CD4-positive, alpha-beta T cell treated with Interleukin-15 for 4 hours (primary cell): ENCODE measurements at regions not wholly inside any gene's neighbourhood (a gene's known extent, or its start where the extent isn't known, plus 50 kb on each side); places are given as distances from the start of the nearest gene placed in this dataset.

Experiments used
- DNase-seq: peaks from one replicate; pipeline ENCODE4 v3.0.0-alpha.2; 2020; ENCODE audit warnings: low spot score

- DNase-seq, result no peak
These were observed 56.9 kb downstream of the RDH14 start for GRCh38 chr2:18503376-18504228.

GRCh38 chr2:18502142-18502541 is 58.3 kb downstream of the RDH14 start:
- no peak for DNase-seq

- no peak for DNase-seq
These were observed 58.7 kb downstream of the RDH14 start for GRCh38 chr2:18501729-18502128.

- DNase-seq, result no peak
These were observed 59.3 kb downstream of the RDH14 start for GRCh38 chr2:18501156-18501555.

- no peak for DNase-seq
These were observed 60.1 kb downstream of the RDH14 start for GRCh38 chr2:18500333-18500732.

- DNase-seq, result no peak
These were observed 61.9 kb downstream of the RDH14 start for GRCh38 chr2:18498531-18498930.

- no peak for DNase-seq
These were observed 63.9 kb downstream of the RDH14 start for GRCh38 chr2:18496516-18496915.

- no peak for DNase-seq
These were observed 65.4 kb downstream of the RDH14 start for GRCh38 chr2:18495058-18495457.

- DNase-seq, result no peak
These were observed 67.7 kb downstream of the RDH14 start for GRCh38 chr2:18492721-18493120.

GRCh38 chr2:18491577-18491976 is 68.9 kb downstream of the RDH14 start:
- DNase-seq, result no peak

GRCh38 chr2:18490901-18491300 is 69.6 kb downstream of the RDH14 start:
- DNase-seq, result no peak

- DNase-seq, result no peak
These were observed 73.1 kb downstream of the RDH14 start for GRCh38 chr2:18487106-18487913.

- DNase-seq, result no peak
These were observed 75.8 kb downstream of the RDH14 start for GRCh38 chr2:18484625-18485024.

GRCh38 chr2:18483896-18484295 is 76.6 kb downstream of the RDH14 start:
- DNase-seq, result no peak

GRCh38 chr2:18482666-18483065 is 77.8 kb downstream of the RDH14 start:
- DNase-seq, result no peak

- no peak for DNase-seq
These were observed 80.5 kb downstream of the RDH14 start for GRCh38 chr2:18479947-18480369.

GRCh38 chr2:18477293-18477692 is 83.2 kb downstream of the RDH14 start:
- DNase-seq, result no peak

- DNase-seq, result no peak
These were observed 84.0 kb downstream of the RDH14 start for GRCh38 chr2:18476484-18476883.

GRCh38 chr2:18475884-18476283 is 84.6 kb downstream of the RDH14 start:
- DNase-seq, result no peak

- DNase-seq, result no peak
These were observed 85.8 kb downstream of the RDH14 start for GRCh38 chr2:18474700-18475099.

GRCh38 chr2:18473241-18474181 is 86.9 kb downstream of the RDH14 start:
- DNase-seq, result no peak

GRCh38 chr2:18467749-18468360 is 92.6 kb downstream of the RDH14 start:
- DNase-seq, result no peak
